ENCODE measurements at regions not wholly inside any gene's neighbourhood (a gene's known extent, or its start where the extent isn't known, plus 50 kb on each side); places are given as distances from the start of the nearest gene placed in this dataset.

GRCh38 chr6:79403086-79403485, 134.1 kb downstream of the LCA5 start:
- TF ChIP-seq CTCF (IDR thresholded peaks at IDR 0.05) (no peak), POLR2A (IDR thresholded peaks at IDR 0.05) (no peak)
